GM18502 (cell line): ENCODE measurements at regions not wholly inside any gene's neighbourhood (a gene's known extent, or its start where the extent isn't known, plus 50 kb on each side); places are given as distances from the start of the nearest gene placed in this dataset.

Experiments
- ATAC-seq: cut with Tn5 transposase; IDR thresholded peaks from one replicate; pipeline ENCODE4 v1.9.1; 2021; ENCODE audit warnings: mild to moderate bottlenecking; ENCODE audit not compliant: unreplicated experiment, poor library complexity

GRCh38 chr6:71420095-71420692 is 131.6 kb downstream of the OGFRL1 start:
- ATAC-seq = peak; percentile 41

DNA sequence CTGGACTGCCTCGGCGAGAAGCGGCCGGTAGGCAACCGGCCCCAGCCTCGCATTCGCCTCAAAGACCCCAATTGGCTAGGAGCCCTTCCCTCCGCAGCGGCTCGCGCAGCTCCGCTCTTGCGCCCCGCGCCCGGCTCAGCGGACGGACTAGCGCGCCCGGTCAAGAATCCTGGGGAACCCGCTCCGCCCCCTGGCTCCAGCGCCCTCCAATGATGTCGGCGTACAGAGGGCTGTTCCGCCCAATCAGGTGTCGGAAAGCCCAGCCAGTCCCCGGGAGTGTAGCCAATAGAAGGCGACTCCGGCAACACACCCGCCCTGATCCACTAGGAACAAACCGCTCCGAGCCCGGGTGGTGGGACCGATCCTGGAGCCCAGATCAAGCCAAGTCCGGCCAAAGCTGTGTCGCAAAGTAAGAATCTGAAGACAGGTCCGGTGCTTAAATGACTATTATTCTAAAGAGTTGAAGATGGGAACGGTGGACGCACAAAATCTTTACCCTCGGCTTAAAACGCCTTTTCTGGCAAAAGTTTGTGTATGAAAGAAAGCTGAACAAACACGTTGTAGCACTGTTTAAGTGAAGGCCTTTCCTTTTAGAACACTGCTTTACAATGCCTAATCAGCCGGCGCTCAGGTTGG is 132.2 kb downstream of the OGFRL1 start:
- peak; percentile 74 for ATAC-seq

- no peak for ATAC-seq
These were observed 133.0 kb downstream of the OGFRL1 start for GRCh38 chr6:71421611-71422010.

DNA sequence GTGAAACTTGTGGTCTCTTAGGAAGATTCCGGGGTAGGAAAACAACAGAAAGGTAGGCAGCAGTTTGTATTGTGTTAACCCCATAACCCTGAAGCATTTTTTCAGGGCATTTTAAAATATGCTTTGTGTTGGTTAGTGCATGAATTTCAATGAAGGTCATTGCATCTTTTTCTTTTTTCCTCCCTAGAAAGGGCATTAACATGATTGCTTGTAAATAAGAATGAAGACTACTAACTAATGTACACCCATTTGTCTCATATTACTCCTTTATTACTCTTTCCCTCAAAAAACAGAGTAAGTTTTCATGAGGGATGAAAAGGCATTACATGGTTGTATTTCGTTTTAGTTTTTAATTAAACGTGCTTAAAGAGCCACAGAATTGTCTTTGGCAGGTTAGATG is 141.4 kb downstream of the OGFRL1 start:
- no peak for ATAC-seq

- ATAC-seq = no peak
These were observed 144.8 kb downstream of the OGFRL1 start for GRCh38 chr6:71433441-71433840.

GRCh38 chr6:71444222-71444621 is 155.6 kb downstream of the OGFRL1 start:
- no peak for ATAC-seq

- ATAC-seq = peak; percentile 49
These were observed 157.4 kb downstream of the OGFRL1 start for GRCh38 chr6:71446057-71446456.

GRCh38 chr6:71446470-71446869 is 157.9 kb downstream of the OGFRL1 start:
- peak; percentile 37 for ATAC-seq

DNA sequence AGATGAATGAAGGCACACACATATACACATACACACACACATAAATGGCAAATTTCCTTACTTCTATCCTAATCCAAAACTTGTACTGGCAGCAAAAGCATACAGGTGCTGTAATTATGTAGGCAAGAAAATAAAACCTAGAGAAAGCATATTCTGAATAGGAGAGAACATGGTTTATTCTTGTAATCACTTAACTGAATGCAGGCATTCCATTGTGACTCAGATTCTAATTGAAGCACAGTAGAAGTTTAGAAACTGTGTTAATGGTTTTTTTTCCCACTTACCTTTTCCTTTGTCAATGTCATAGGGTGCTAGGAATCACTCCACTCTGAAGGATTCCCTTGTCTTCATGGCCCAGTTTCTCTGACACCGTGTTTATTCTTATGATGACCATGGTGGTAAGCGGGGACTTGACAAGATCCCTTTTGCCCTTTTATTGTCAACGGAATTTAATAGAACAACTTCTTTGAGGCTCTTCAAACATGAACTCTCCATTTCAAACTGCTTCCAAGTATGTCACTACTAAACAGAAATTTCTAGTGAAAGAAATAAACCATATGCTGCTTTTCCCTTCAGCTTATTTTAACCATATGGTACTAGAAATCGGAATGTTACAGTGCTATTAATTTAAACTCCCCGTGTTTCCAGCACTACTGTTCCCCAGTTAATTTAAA is 164.2 kb downstream of the OGFRL1 start:
- ATAC-seq = no peak

GRCh38 chr6:71453371-71453706 is 164.7 kb downstream of the OGFRL1 start:
- ATAC-seq = no peak

GRCh38 chr6:71454056-71454455 is 165.4 kb downstream of the OGFRL1 start:
- no peak for ATAC-seq

DNA sequence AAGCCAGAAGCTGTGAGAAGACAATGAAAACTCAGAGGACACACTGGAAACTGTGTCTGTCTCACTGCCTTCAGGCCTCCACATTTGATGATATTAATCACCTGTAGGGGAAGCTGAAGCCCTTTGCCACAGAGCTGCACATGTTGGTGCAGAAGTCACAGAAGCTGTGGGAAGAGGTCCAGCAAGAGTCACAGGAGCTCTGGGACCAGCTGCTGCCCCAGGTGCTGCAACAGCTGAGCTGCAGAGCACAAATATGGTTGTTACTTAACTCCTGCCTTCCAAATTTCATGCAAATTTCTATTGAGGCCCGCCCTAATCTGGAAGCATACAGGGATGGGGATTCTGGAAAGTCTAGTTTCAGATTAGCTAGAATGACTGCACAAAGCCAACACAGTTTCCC is 169.3 kb downstream of the OGFRL1 start:
- no peak for ATAC-seq

DNA sequence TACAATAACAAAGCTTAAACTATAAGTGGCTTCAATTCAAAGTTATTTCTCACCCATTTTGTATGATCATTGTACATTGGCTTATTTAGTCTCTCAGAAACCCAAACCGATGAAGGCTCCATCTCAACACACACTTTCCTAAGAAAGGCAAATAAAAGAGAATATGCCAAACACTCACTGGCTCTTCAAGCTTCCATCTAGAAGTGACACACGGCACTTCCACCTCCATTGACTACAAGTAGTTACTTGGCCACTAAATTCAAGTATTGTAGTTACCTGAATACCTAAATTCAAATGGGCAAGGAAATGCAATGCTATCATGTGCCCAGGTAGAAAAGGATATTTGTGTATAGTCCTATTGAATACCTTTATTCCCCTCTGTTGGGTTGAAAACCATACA is 170.6 kb downstream of the OGFRL1 start:
- no peak for ATAC-seq

GRCh38 chr6:71460933-71461332 is 172.3 kb downstream of the OGFRL1 start:
- no peak for ATAC-seq

DNA sequence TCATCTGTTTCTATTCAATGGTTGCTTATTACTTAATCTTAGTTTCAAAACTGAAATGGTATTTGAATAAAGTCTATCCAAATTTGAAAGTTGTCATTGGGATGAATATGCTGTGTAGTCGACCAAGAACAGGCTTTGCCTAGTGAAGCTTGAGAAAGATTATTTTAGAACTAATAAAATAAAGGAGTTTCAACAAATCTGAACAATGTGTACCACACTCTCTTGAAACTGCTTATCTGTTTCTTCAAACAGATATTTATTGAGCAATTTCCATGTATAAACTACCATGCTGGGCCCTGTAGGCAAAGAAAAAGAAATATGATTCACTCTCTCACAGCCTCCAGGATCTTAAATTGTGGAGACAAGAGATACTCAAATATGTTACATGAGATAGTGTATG is 174.4 kb downstream of the OGFRL1 start:
- ATAC-seq = no peak

DNA sequence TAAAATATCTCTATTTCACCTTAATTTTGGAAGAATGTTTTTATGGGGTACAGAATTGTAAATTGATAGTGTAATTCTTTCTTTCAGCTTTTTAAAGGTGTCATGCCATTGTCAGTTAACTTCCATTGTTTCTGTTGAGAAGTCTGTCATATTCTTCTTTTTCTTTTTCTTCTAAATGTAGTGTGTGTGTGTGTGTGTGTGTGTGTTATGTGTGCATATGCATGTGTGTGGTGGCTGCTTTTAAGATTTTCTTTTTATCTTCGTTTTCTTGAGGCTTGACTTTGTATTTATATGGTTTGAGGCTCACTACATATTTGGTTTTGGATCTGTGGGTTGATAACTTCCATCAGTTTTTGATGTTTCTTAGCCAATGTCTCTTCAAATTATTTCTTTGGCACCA is 176.5 kb downstream of the OGFRL1 start:
- ATAC-seq = no peak

DNA sequence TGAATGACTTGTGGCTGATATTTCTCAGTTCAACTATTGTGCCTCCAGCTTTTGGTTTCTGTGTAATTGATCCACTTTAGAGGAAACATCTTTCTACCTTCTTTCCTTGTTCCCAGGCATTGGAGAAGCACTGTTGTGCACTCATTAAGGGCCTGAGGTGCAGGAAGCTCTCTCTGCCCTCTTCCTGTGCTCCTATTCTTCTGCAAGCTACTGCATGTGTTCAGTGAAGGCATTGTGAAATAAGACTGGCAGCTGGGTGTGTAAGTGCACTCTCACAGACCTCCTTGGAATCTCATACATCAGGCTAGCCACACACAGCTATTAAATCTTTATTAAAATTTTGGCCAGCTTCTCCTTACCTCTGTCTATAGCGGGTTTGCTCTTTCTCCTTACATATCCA is 177.8 kb downstream of the OGFRL1 start:
- no peak for ATAC-seq

DNA sequence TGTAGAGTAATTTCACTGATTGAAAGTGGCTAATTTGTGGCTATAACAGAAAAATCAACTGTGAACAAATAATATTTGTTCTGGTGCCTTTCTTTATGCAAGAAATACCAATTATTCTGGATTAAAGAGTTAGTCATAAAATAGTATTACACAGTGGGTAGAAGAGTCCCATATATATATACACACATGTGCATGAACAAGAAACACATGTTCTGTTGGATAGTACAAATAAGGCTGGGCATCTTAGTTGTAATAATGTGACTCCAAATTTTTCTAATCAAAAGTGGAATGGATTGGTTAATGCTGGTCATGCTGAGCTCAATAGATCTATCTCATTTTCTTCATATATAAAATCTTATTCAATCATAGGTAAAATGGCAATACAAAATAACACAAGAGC is 179.4 kb downstream of the OGFRL1 start:
- ATAC-seq = no peak

- ATAC-seq = no peak
These were observed 180.5 kb downstream of the OGFRL1 start for GRCh38 chr6:71468841-71469700.

DNA sequence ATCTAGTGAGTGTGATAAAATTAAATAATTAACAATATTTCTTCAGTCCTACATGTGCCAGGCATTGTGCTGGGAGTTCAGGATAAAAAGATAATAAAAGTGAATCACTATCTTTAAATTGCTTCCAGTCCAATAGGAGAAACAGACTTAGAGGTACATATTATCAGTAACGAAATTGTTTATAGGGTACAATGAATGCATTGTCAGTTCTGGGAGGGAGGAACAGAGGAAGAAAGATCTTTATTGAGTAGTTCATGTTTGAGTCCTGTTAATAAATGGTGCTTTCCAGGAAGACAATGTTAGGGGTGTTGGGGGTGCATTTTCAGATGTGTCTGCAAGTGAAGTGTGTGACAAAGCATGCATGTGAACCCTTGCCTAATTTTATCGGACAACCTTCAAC is 183.1 kb downstream of the OGFRL1 start:
- no peak for ATAC-seq

- ATAC-seq = no peak
These were observed 185.3 kb downstream of the OGFRL1 start for GRCh38 chr6:71473926-71474325.
